ENCODE measurements at regions not wholly inside any gene's neighbourhood (a gene's known extent, or its start where the extent isn't known, plus 50 kb on each side); places are given as distances from the start of the nearest gene placed in this dataset.
A peak's percentile ranks its signal among the peaks of the same experiment; 100 is the strongest.

DNA sequence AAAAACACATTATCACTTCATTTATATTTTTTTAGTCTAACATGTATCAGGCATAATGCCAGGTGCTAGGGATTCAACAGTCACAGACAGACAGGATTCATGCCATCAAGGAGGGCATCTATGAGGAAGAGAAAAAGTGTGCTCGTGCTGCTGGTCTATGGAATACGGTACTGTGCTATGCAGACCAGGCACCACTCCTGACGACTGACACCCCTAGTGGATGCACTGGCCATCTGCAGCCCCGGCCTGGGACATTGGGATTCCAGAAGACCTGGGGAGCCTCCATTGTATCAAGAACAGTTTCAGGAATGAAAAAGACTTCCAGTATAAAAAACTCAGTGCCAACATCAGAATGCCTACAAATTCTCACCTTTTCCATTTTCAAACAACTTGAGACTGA is 94.0 kb downstream of the KLF12 start:
- DNase-seq = peak; percentile 40

GRCh38 chr13:74039667-74040066 is 94.5 kb downstream of the KLF12 start:
- no peak for DNase-seq

DNA sequence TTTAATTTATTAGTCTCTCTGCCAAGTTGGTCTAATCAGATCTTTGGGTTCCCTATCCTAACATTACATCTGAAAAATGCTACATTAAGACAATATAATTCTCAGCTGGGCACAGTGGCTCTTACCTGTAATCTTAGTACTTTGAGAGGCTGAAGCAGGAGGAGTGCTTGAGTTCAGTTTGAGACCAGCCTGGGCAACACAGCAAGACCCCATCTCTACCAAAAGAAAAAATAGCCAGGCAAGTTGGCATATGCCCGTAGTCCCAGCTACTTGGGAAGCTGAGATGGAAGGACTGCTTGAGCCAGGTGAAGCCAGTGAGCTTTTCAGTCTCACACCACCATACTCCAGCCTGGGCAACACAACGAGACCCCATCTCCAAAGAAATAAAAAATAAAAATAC is 95.0 kb downstream of the KLF12 start:
- no peak for DNase-seq

DNA sequence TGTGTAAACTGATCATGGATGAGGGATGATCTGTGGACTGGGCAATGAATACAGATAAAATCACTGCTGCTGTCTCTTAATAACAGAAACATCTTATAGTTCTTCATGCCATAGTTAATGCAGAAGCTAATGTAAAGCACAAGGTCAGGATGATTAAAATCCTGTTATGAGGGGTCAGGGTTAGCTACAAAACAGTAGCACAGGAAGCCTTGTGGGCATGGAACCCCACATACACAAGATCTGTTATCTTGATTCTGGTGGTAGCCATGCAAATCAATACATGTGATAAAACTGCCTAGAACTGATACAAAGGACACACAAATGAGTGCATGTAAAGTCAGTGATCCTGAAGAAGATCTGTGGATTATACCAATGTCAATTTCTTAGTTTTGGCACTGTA is 96.4 kb downstream of the KLF12 start:
- DNase-seq = no peak

DNA sequence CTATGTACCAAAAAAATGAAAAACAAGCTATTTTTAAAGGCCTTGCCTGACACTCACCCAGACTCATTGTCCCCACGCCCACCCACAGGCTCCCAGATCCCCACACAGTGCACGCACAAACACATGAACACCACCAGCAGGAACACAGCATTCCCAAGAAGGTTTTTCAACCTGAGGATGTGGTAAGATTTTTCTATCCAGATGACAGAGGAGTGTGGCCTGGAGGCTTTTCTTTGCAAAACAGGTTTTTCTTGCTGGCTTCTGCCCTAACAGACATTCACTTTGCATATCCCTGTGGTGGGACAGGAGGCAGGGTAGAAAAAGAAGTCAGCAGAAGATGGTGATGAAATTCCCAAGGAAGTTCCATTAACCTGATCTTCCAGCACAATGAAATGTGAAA is 97.8 kb downstream of the KLF12 start:
- no peak for DNase-seq

- DNase-seq = no peak
Measured at GRCh38 chr13:74035896-74036295, 98.3 kb downstream of the KLF12 start.

DNA sequence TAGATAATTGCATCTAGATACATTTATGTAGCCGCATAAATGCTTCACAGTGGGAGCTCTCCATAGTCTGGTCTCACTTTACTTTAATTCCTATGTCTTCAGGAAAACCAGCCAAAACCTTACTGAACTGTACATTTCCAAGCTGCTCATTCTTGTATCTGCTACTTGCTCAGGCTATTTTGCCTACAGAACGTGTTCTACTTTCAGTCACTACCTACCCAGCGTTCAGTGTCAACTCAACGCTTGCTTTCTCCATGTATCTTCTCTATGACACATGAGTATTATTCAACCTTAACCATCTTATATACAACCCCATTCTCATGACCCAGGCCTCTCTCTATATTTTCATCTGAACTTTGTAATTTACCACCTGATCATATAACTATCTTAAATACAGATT is 101.9 kb downstream of the KLF12 start:
- no peak for DNase-seq

DNA sequence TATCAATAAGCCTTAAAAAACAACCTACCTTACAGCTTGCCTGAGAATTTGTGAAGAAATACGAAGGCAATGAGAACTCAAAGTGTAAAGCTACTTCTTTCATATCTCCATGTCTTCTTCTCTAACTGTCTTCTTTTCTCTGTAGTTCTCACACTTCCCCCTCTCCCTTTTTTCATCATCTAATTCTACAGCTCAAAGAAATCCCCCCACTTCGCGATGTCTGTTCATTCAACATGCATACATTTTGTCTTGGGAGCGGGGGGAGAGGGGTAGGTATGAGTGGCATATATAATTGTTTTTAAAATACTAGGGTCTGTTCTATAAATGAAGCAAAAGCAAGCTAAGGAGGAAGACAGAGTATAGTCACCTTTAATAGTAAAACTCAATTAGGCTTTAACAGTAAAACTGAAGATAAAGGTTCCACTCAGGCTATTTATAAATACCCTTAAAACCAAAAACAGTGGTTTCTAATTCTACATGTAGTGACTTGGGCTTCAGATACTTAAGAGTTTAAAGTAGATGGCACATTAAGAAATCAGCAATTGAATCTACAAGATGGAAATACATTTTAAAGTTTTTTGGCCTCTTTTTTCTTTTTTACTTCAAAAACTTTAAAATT is 106.9 kb downstream of the KLF12 start:
- no peak for DNase-seq

DNA sequence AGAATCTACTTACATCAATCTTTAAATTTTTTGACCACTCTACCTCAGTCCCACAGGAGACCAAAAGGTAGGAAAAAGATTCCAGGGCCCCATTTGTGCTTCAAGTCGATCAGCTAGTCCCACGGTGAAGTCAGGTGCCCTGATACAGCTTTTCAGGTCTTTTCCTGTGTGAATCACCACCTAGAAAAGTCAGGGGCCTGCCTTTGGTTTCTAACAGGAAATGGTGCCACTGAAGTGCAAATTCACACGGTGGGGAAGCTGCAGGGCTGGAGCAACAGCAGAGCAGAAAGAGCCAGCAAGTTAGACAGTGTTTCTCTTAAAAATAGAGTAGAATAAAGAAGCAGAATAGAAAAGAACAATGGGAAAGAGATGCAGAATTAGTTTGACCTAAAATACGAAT is 107.5 kb downstream of the KLF12 start:
- DNase-seq = no peak

DNA sequence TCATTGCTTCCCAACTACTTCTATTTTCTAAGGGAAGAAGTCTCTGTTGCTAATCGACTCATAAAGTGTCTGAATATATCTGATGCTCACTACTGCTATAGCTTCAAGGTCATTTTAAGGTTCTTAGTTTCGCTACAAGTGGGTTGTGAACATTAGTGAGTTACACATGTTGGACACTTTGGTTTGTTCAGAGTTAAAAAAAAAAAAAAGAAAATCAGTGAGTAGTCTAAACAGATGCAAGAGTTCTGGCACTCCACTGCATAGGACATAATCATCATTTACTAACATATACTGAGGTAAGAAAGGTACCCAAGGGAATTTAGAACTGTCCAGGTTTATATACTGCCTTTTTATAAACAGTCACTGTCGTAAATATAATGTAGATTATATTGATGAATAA is 108.8 kb downstream of the KLF12 start:
- no peak for DNase-seq

- no peak for DNase-seq
Measured at GRCh38 chr13:74024856-74025255, 109.3 kb downstream of the KLF12 start.

DNA sequence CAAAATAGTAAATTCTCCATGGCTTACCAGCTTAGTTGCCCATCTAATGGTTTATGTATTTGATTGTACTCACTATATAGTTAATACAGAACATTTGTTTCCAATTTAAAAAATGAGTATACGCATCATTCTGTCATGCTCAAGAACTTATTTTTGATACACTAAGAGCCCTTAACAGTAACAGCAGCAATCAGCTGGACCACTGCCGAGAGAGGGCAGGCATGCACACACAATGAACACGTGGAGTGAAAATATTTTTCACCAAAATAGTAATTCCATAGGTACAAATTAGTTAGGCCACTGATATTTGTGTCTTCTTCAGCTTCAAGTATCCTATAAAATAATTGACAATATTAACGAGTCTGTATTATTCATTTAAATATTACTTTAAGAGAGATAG is 109.9 kb downstream of the KLF12 start:
- peak; percentile 11 for DNase-seq

- no peak for DNase-seq
Measured at GRCh38 chr13:74023484-74023883, 110.7 kb downstream of the KLF12 start.

GRCh38 chr13:74021505-74021904 is 112.7 kb downstream of the KLF12 start:
- DNase-seq = no peak

- no peak for DNase-seq
Measured at GRCh38 chr13:74018062-74018431, 116.2 kb downstream of the KLF12 start.

- no peak for DNase-seq
Measured at GRCh38 chr13:74017301-74018061, 116.7 kb downstream of the KLF12 start.

- DNase-seq = no peak
Measured at GRCh38 chr13:74015137-74015536, 119.1 kb downstream of the KLF12 start.

- DNase-seq = no peak
Measured at GRCh38 chr13:74009100-74009668, 125.0 kb downstream of the KLF12 start.

GRCh38 chr13:74006666-74007065 is 127.5 kb downstream of the KLF12 start:
- DNase-seq = no peak

- DNase-seq = no peak
Measured at GRCh38 chr13:74005320-74006157, 128.7 kb downstream of the KLF12 start.

DNA sequence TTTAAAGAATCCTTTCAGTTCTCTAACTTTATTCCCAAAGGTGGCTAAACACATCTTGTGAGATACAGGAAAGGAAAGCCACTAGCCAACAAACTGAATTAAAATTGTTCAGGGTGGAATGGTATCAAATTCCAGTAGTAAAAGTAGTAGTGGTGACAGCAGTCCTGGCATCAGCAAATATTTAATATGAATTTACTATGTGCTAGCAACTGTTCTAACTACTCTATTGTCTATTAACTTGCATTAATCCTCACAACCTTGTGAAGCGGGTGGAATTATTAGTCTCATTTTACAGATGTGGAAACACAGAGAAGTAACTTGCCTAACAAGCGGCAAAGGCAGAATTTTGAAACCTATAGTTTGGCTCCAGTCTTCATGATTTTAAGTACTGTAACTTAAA is 130.1 kb downstream of the KLF12 start:
- DNase-seq = peak; percentile 2

DNA sequence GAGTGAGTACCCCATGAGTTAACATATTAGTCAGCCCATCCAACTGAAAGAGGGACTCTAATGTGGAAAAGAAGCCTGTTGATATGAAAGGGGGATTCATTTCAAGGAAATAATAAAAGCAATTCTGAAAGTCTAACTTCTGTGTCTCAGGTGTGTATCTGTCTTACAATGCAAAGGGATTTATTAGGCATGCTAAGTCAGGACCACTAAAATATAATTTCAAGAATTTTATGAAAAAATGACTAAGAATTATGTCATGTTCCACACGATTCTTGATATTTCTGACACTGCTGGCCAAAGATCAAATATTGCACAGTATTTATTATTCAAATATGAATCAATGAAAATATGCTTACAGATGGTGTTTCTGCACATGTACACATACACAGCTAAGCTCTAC is 130.8 kb downstream of the KLF12 start:
- DNase-seq = peak; percentile 4

DNA sequence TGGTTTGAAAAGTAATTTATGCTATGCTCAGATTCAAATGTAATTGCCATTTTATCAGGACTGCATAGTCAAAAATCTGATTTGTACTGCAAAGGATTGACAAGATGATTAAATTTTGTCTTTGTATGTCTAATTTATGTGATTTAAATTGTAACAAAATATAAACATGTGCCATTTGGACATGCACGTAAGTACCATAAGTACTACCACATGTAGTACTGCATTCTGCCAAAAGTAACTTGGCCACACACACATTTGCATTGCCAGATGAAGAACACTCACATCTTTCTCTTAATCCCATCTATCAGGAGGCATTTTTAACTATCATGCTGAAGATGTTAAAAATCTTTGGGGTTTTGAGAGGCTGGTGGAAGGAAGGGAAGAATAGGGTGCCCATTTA is 133.3 kb downstream of the KLF12 start:
- DNase-seq = no peak

All from fibroblast of skin of scalp (primary cell).